Spleen (tissue), 11 donors: ENCODE measurements at regions not wholly inside any gene's neighbourhood (a gene's known extent, or its start where the extent isn't known, plus 50 kb on each side); places are given as distances from the start of the nearest gene placed in this dataset.

Experiments
- DNase-seq: peaks from one replicate; pipeline ENCODE4 v3.0.0-alpha.2; 2020
- H3K27ac ChIP-seq, 8 donors: fragments of 200-600 bp; sonication (generic) in 7 of 8; 1 replicate in 4 of 8; 2 replicates in 4 of 8; pipeline versions ENCODE4 v1.5.0 to v1.8.0; 2016 to 2021; ENCODE audit warnings: inconsistent platforms in 4 of 8, mild to moderate bottlenecking in 4 of 8, moderate library complexity in 1 of 8
- H3K27me3 ChIP-seq, 7 donors: fragments of 200-600 bp; sonication (generic) in 6 of 7; replicated peaks in 1 of 7; 1 replicate in 4 of 7; 2 replicates in 3 of 7; pipeline versions ENCODE4 v1.5.0 to v1.8.0; 2016 to 2021; ENCODE audit warnings: inconsistent platforms in 3 of 7, mild to moderate bottlenecking in 1 of 7
- H3K36me3 ChIP-seq, 6 donors: fragments of 200-600 bp; sonication (generic) in 5 of 6; 1 replicate in 4 of 6; 2 replicates in 2 of 6; pipeline versions ENCODE4 v1.5.0 to v1.8.0; 2016 to 2021; ENCODE audit warnings: inconsistent platforms in 2 of 6
- H3K4me1 ChIP-seq, 6 donors: fragments of 200-600 bp; sonication (generic) in 5 of 6; 1 replicate in 3 of 6; 2 replicates in 3 of 6; pipeline versions ENCODE4 v1.5.0 to v1.8.0; 2016 to 2021; ENCODE audit warnings: inconsistent platforms in 3 of 6
- H3K4me3 ChIP-seq, 8 donors: fragments of 200-600 bp; sonication (generic) in 7 of 8; 1 replicate in 4 of 8; 2 replicates in 4 of 8; pipeline versions ENCODE4 v1.5.0 to v1.8.0; 2016 to 2021; ENCODE audit warnings: inconsistent platforms in 4 of 8, mild to moderate bottlenecking in 4 of 8, moderate library complexity in 2 of 8
- H3K9me3 ChIP-seq, 8 donors: fragments of 200-600 bp; sonication (generic) in 7 of 8; 1 replicate in 4 of 8; 2 replicates in 4 of 8; pipeline versions ENCODE4 v1.5.0 to v1.8.0; 2016 to 2021; ENCODE audit warnings: inconsistent platforms in 4 of 8
- CTCF ChIP-seq, 11 experiments: fragments of 200-600 bp in 7 of 11; fragments of 450-650 bp in 4 of 11; sonication (generic) in 4 of 11; IDR thresholded peaks in 8 of 11; conservative IDR thresholded peaks in 3 of 11; 1 replicate in 7 of 11; 2 replicates in 4 of 11; pipeline versions ENCODE4 v1.4.0 to v1.8.0; 2016 to 2021; ENCODE audit warnings: antibody characterized with exemption in 11 of 11, inconsistent platforms in 4 of 11, mild to moderate bottlenecking in 1 of 11
- POLR2A ChIP-seq, 3 donors: fragments of 450-650 bp; IDR thresholded peaks; one replicate each; pipeline ENCODE4 v1.5.1; 2017; ENCODE audit warnings: antibody characterized with exemption in 3 of 3, mild to moderate bottlenecking in 1 of 3
- POLR2AphosphoS5 ChIP-seq, 3 donors: sonication (generic); formaldehyde crosslinking; IDR thresholded peaks; one replicate each; pipeline ENCODE4 v1.5.1; 2017; ENCODE audit warnings: antibody characterized with exemption in 3 of 3
- whole genome bisulfite sequencing, 5 donors: extraction: QIAGEN DNeasy Blood & Tissue Kit in 3 of 5; methylation state at CpG; one replicate each; pipeline versions ENCODE4 v1.1.5 to v1.1.7; 2013 to 2018; 5-methylcytosine and 5-hydroxymethylcytosine counted together
- intact Hi-C: fragments of 100-400 bp; cut with DNase I; formaldehyde crosslinking; loops from one replicate; pipeline ENCODE4 v1.15.0; 2023; ENCODE audit warnings: low total_unique reads
- donor health status: healthy with polysubstance abuse.
- donor health status: DM: no; HTN: no; CAD: no; lungs with moderate emphysema.
- donor health status: DM: no; HTN: no; CAD: no.
- donor health status: Bipolar disorder and iron deficiency.
- donor health status: healthy.
- donor health status: DM: no; HTN: no; CAD: no.
- donor health status: DM: yes; HTN: yes; CAD: no.

GRCh38 chr6:77366798-77367197 is 96.5 kb downstream of the HTR1B start:
- Histone ChIP-seq H3K4me1 (no peaks in the 10 kb centered on the region), H3K27me3 (no peaks in the 10 kb centered on the region), H3K27ac (no peak overlapping the region), H3K9me3 (peaks cover 0 to 22% (median 7%) of the 10 kb centered on the region in 8 donors), H3K36me3 (no peaks in the 10 kb centered on the region), H3K4me3 (no peak overlapping the region)
- 82 to 90% (median 84%) methylated on average over 2 of the region's 2 CpGs for WGBS, 5 donors
- DNase-seq: no peak
- intact Hi-C loops: no loop called here
- no peak for TF ChIP-seq POLR2A (IDR thresholded peaks at IDR 0.05)
- TF ChIP-seq POLR2AphosphoS5 (IDR thresholded peaks at IDR 0.05): no peak
- TF ChIP-seq CTCF (IDR thresholded peaks at IDR 0.05 in 8 of 11, conservative IDR thresholded peaks at IDR 0.05 in 3 of 11): no peak

GRCh38 chr6:77363702-77364101 is 99.6 kb downstream of the HTR1B start:
- 86 to 100% (median 91%) methylated on average over 1 of the region's 1 CpG for WGBS, 5 donors
- peaks cover 0 to 24% (median 9%) of the 10 kb centered on the region in 8 donors for H3K9me3 ChIP-seq
- TF ChIP-seq POLR2AphosphoS5 (IDR thresholded peaks at IDR 0.05): no peak
- TF ChIP-seq POLR2A (IDR thresholded peaks at IDR 0.05): no peak
- TF ChIP-seq CTCF (IDR thresholded peaks at IDR 0.05 in 8 of 11, conservative IDR thresholded peaks at IDR 0.05 in 3 of 11): no peak

GRCh38 chr6:77362055-77362454 is 101.2 kb downstream of the HTR1B start:
- intact Hi-C loops: no loop called here
- Histone ChIP-seq H3K27ac (no peak overlapping the region), H3K36me3 (no peaks in the 10 kb centered on the region), H3K9me3 (peaks cover 0 to 22% (median 9%) of the 10 kb centered on the region in 8 donors), H3K4me1 (no peaks in the 10 kb centered on the region), H3K27me3 (no peaks in the 10 kb centered on the region), H3K4me3 (no peak overlapping the region)
- 86 to 94% (median 90%) methylated on average over 2 of the region's 2 CpGs for WGBS, 5 donors
- TF ChIP-seq CTCF (IDR thresholded peaks at IDR 0.05 in 8 of 11, conservative IDR thresholded peaks at IDR 0.05 in 3 of 11): no peak
- no peak for TF ChIP-seq POLR2AphosphoS5 (IDR thresholded peaks at IDR 0.05)
- TF ChIP-seq POLR2A (IDR thresholded peaks at IDR 0.05): no peak
- DNase-seq: no peak

More at GRCh38 chr6:77363702-77364101, 99.6 kb downstream of the HTR1B start:
- DNase-seq: no peak
- Histone ChIP-seq H3K36me3 (no peaks in the 10 kb centered on the region), H3K27me3 (no peaks in the 10 kb centered on the region), H3K4me3 (no peak overlapping the region), H3K4me1 (no peaks in the 10 kb centered on the region), H3K27ac (no peak overlapping the region)
- intact Hi-C loops: no loop called here

- 76 to 91% (median 85%) methylated on average over 1 of the region's 1 CpG for WGBS, 5 donors
- intact Hi-C loops: no loop called here
- TF ChIP-seq POLR2AphosphoS5 (IDR thresholded peaks at IDR 0.05) (no peak), POLR2A (IDR thresholded peaks at IDR 0.05) (no peak), CTCF (IDR thresholded peaks at IDR 0.05 in 8 of 11, conservative IDR thresholded peaks at IDR 0.05 in 3 of 11) (no peak)
- Histone ChIP-seq H3K9me3 (peaks cover 0 to 22% (median 9%) of the 10 kb centered on the region in 8 donors), H3K36me3 (no peaks in the 10 kb centered on the region), H3K27me3 (no peaks in the 10 kb centered on the region), H3K27ac (no peak overlapping the region), H3K4me3 (no peak overlapping the region), H3K4me1 (no peaks in the 10 kb centered on the region)
- no peak for DNase-seq
These were observed 102.3 kb downstream of the HTR1B start for GRCh38 chr6:77361018-77361417.
